HepG2 (cell line): ENCODE measurements at regions not wholly inside any gene's neighbourhood (a gene's known extent, or its start where the extent isn't known, plus 50 kb on each side); places are given as distances from the start of the nearest gene placed in this dataset.

Experiments used
- ATAC-seq: fragments of 200-7000 bp; cut with Tn5 transposase; 3 replicates; pipeline ENCODE4 v1.9.1; 2020; ENCODE audit warnings: mild to moderate bottlenecking, moderate library complexity
- BruUV-seq: library from RNA; stranded (reverse); fragments of 400-500 nt; replicated peaks from 2 replicates; lab custom pipeline; 2021; lab: Mats Ljungman, UMichigan
- CTCF ChIA-PET: fragments of 300-600 bp; formaldehyde crosslinking; extraction: SDS; loops from one replicate; lab custom pipeline; 2021; ENCODE audit warnings: low total read pairs, inconsistent platforms, low intra/inter-chr PET ratio; lab: Yijun Ruan, JAX
- POLR2A ChIA-PET: fragments of 350-600 bp; sonication (Branson Sonifier 250); formaldehyde crosslinking; loops from one replicate; lab custom pipeline; 2020; ENCODE audit warnings: antibody characterized with exemption, inconsistent platforms; lab: Yijun Ruan, JAX
- DNase-seq: peaks from one replicate; pipeline ENCODE4 v3.0.0-alpha.2; 2015; ENCODE audit warnings: low spot score
- FAIRE-seq: peaks from 3 replicates; lab custom pipeline; 2011; peaks lifted over from hg19 to GRCh38; lab: Jason Lieb, UNC
- H2AFZ ChIP-seq: one replicate; pipeline ENCODE4 v1.6.1; 2011; ENCODE audit warnings: low read length, inconsistent platforms
- H3K27ac ChIP-seq: fragments of 300-600 bp; 3 replicates; pipeline ENCODE4 v1.8.0; 2011; ENCODE audit warnings: mixed run types, mild to moderate bottlenecking, mixed read lengths, low read length, inconsistent platforms; ENCODE audit not compliant: insufficient read depth; ENCODE audit errors: extremely low read length
- H3K27me3 ChIP-seq, 2 experiments: fragments of 200-600 bp in 1 of 2; 2 replicates in 1 of 2; 3 replicates in 1 of 2; pipeline versions ENCODE4 v1.6.0 to v1.8.0; 2011; ENCODE audit warnings: low read length in 2 of 2, mild to moderate bottlenecking in 2 of 2, moderate library complexity in 2 of 2, inconsistent platforms in 1 of 2; ENCODE audit not compliant: insufficient read depth in 2 of 2, control insufficient read depth in 1 of 2
- H3K36me3 ChIP-seq, 2 experiments: fragments of 200-600 bp in 1 of 2; replicated peaks in 1 of 2; 2 replicates in 1 of 2; 3 replicates in 1 of 2; pipeline versions ENCODE4 v1.5.1 to v1.8.0; 2011; ENCODE audit warnings: low read length in 2 of 2, inconsistent platforms in 1 of 2; ENCODE audit not compliant: insufficient read depth in 2 of 2, control insufficient read depth in 1 of 2
- H3K4me1 ChIP-seq: 2 replicates; pipeline ENCODE4 v1.5.1; 2012; ENCODE audit warnings: low read length, inconsistent platforms; ENCODE audit not compliant: insufficient read depth
- H3K4me2 ChIP-seq: 2 replicates; pipeline ENCODE4 v1.6.0; 2011; ENCODE audit warnings: low read depth, low read length, inconsistent platforms
- H3K4me3 ChIP-seq, 3 experiments: fragments of 200-600 bp in 1 of 3; sonication (generic), shearing (Covaris generic) in 1 of 3; replicated peaks in 1 of 3; 2 replicates each; pipeline ENCODE4 v1.5.1; 2011 to 2016; ENCODE audit warnings: low read length in 3 of 3, inconsistent platforms in 2 of 3, low read depth in 2 of 3, mild to moderate bottlenecking in 2 of 3, control low read depth in 1 of 3, mixed read lengths in 1 of 3; ENCODE audit not compliant: insufficient read depth in 1 of 3
- H3K79me2 ChIP-seq: one replicate; pipeline ENCODE4 v1.6.1; 2011; ENCODE audit warnings: low read length, inconsistent platforms; ENCODE audit not compliant: insufficient read depth
- H3K9ac ChIP-seq: 2 replicates; pipeline ENCODE4 v1.6.0; 2011; ENCODE audit warnings: mild to moderate bottlenecking, low read depth, low read length, inconsistent platforms; ENCODE audit not compliant: insufficient read depth
- H3K9me3 ChIP-seq: 2 replicates; pipeline ENCODE4 v1.5.1; 2012; ENCODE audit warnings: mild to moderate bottlenecking, low read length
- H4K20me1 ChIP-seq: 2 replicates; pipeline ENCODE4 v1.6.0; 2011; ENCODE audit warnings: inconsistent platforms, mild to moderate bottlenecking, low read length, moderate library complexity; ENCODE audit not compliant: insufficient read depth
- EEA1 ChIP-seq: sonication (generic); formaldehyde crosslinking; IDR thresholded peaks from 2 replicates; pipeline ENCODE4 v1.5.1; 2020; ENCODE audit warnings: mild to moderate bottlenecking, missing genetic modification reagents, borderline replicate concordance
- HHEX ChIP-seq: IDR thresholded peaks from 2 replicates; pipeline ENCODE4 v1.6.1; 2016; ENCODE audit warnings: control low read depth
- KLF15 ChIP-seq: sonication (generic); formaldehyde crosslinking; IDR thresholded peaks from 2 replicates; pipeline ENCODE4 v1.8.1; 2023; ENCODE audit warnings: borderline replicate concordance, mild to moderate bottlenecking, inconsistent platforms, missing genetic modification reagents, mixed read lengths
- KLF16 ChIP-seq, 2 experiments: sonication (generic) in 1 of 2; formaldehyde crosslinking in 1 of 2; IDR thresholded peaks; 2 replicates each; pipeline versions ENCODE4 v1.6.1 to v1.8.0; 2016 to 2023; ENCODE audit warnings: missing genetic modification reagents in 2 of 2, missing compliant biosample characterization in 1 of 2
- KLF9 ChIP-seq: IDR thresholded peaks from 2 replicates; pipeline ENCODE4 v1.6.1; 2016; ENCODE audit warnings: low read depth
- LRRFIP1 ChIP-seq: sonication (generic); formaldehyde crosslinking; conservative IDR thresholded peaks from 2 replicates; pipeline ENCODE4 v1.4.0; 2020; ENCODE audit warnings: missing genetic modification reagents
- MAFG ChIP-seq: sonication (generic); formaldehyde crosslinking; IDR thresholded peaks from 2 replicates; pipeline ENCODE4 v1.5.1; 2020; ENCODE audit warnings: mild to moderate bottlenecking, missing genetic modification reagents
- TARDBP ChIP-seq: sonication (generic); formaldehyde crosslinking; IDR thresholded peaks from 2 replicates; pipeline ENCODE4 v1.8.0; 2022; ENCODE audit warnings: mild to moderate bottlenecking, missing genetic modification reagents
- TIGD3 ChIP-seq: sonication (generic); formaldehyde crosslinking; IDR thresholded peaks from 2 replicates; pipeline ENCODE4 v1.5.1; 2020; ENCODE audit warnings: mild to moderate bottlenecking, missing genetic modification reagents, borderline replicate concordance
- ZBTB8A ChIP-seq: sonication (generic); formaldehyde crosslinking; IDR thresholded peaks from 2 replicates; pipeline ENCODE4 v1.4.0; 2020; ENCODE audit warnings: mild to moderate bottlenecking, low read depth, missing genetic modification reagents, borderline replicate concordance
- ZNF10 ChIP-seq: sonication (generic); formaldehyde crosslinking; IDR thresholded peaks from 2 replicates; pipeline ENCODE4 v1.4.0; 2020; ENCODE audit warnings: mild to moderate bottlenecking, low read depth, missing genetic modification reagents, borderline replicate concordance
- ZNF136 ChIP-seq: sonication (generic); formaldehyde crosslinking; IDR thresholded peaks from 2 replicates; pipeline ENCODE4 v1.8.1; 2022; ENCODE audit warnings: low read depth, mild to moderate bottlenecking, moderate library complexity, missing genetic modification reagents
- ZNF224 ChIP-seq: sonication (generic); formaldehyde crosslinking; IDR thresholded peaks from 2 replicates; pipeline ENCODE4 v1.5.0; 2020; ENCODE audit warnings: mild to moderate bottlenecking, missing genetic modification reagents
- ZNF24 ChIP-seq: fragments of 450-650 bp; IDR thresholded peaks from 2 replicates; pipeline ENCODE4 v1.6.1; 2017; ENCODE audit warnings: antibody characterized with exemption, mild to moderate bottlenecking
- ZNF30 ChIP-seq: sonication (generic); formaldehyde crosslinking; IDR thresholded peaks from 2 replicates; pipeline ENCODE4 v1.5.0; 2020; ENCODE audit warnings: mild to moderate bottlenecking, missing genetic modification reagents
- WGBS: methylation state at CpG from one replicate; pipeline ENCODE4 v1.1.6; 2017; ENCODE audit warnings: low lambda C conversion rate; 5-methylcytosine and 5-hydroxymethylcytosine counted together
- in situ Hi-C: cut with HindIII; loops from 2 replicates; pipeline ENCODE4 v1.10.0; 2017; ENCODE audit warnings: low pct_unique_long_range_greater_than_20kb; ENCODE audit not compliant: extremely low pct_ligation_motif_present
- intact Hi-C: fragments of 100-400 bp; cut with micrococcal nuclease; formaldehyde crosslinking; loops from one replicate; pipeline ENCODE4 v1.10.0; 2022; ENCODE audit not compliant: unreplicated experiment

- Histone ChIP-seq H2AFZ (no peak overlapping the region), H3K4me2 (no peak overlapping the region), H3K4me3 (no peak overlapping the region), H3K9ac (no peak overlapping the region)
- intact Hi-C loops = no loop called here
- BruUV-seq = no TSS peak
- TF ChIP-seq ZBTB8A (no peak), KLF15 (no peak), LRRFIP1 (CRISPR knock-in tag) (no peak), ZNF24 (no peak), TIGD3 (CRISPR knock-in tag) (no peak), MAFG (no peak), KLF9 (no peak), EEA1 (no peak), HHEX (no peak), ZNF30 (CRISPR knock-in tag) (no peak), KLF16 (CRISPR knock-in tag; IDR thresholded peaks at IDR 0.05) (no peak), ZNF10 (CRISPR knock-in tag) (no peak), ZNF136 (CRISPR knock-in tag) (no peak), ZNF224 (no peak), TARDBP (CRISPR knock-in tag) (no peak)
- TF ChIP-seq, all 625 proteins: peak for 0
- Histone ChIP-seq H3K4me1 (no peaks in the 10 kb centered on the region), H3K27me3 (no peaks in the 10 kb centered on the region), H3K27ac (no peak overlapping the region), H3K36me3 (no peaks in the 10 kb centered on the region), H3K79me2 (no peaks in the 10 kb centered on the region), H3K9me3 (no peaks in the 10 kb centered on the region), H4K20me1 (no peaks in the 10 kb centered on the region)
- DNase-seq = no peak
- 3% methylated on average over 1 of the region's 1 CpG for WGBS
- CTCF ChIA-PET = no interaction called here
- no peak for ATAC-seq
- POLR2A ChIA-PET = no interaction called here
- in situ Hi-C loops = no loop called here
- FAIRE-seq = no peak
Measured at GRCh38 chr7:120030876-120031275, 242.1 kb upstream of the KCND2 start.
